ENCODE measurements at regions not wholly inside any gene's neighbourhood (a gene's known extent, or its start where the extent isn't known, plus 50 kb on each side); places are given as distances from the start of the nearest gene placed in this dataset.

DNA sequence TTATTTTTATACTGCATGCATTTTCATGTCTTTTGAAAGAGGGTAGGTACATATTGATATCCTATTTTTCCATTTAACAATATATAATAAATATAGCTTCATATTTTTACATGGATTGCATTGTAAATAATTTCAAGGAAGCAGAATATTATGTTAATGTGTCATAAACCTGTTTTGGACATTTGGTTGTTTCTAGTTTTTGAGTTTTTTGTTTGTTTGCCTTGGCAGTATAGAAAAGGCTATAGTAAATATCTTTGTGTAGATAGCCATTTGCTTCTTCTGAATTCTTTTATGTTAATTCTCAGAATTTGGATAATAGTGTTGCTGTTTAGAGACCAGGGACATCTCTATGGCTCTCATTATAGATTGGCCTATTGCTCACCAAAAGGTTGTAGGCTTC is 645.2 kb downstream of the SLC4A3 start:
- H3K27ac Mint-ChIP-seq = no peak overlapping the region
- H3K9me3 Mint-ChIP-seq = peaks cover 0 to 5% of the 10 kb centered on the region in 2 donors
- DNase-seq (ENCODE audit: low spot score in 2 of 2) (no peak), ATAC-seq (no peak)
- H3K36me3 Mint-ChIP-seq = no peaks in the 10 kb centered on the region

DNA sequence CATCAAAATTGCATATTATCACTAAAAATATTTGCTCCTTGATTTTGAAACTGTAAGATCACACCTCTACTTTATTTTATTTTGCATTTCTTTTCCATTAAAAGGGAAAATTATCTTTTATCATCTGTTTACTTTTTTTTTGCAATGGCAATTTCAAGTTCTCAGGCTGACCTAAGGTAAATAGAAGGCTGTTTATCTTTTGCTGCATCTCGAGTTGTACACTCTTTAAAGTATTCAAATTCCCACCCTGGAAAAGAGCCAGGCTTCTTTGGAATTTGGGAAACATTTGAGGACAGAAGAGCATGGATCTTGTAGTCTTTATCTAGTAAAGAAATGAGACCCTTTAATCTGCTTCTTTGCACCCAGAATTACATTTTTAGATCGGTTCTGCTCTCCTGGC is 645.7 kb downstream of the SLC4A3 start:
- DNase-seq (ENCODE audit: low spot score in 2 of 2) (no peak), ATAC-seq (no peak)
- no peak overlapping the region for H3K27ac Mint-ChIP-seq
- H3K36me3 Mint-ChIP-seq = no peaks in the 10 kb centered on the region
- peaks cover 0 to 5% of the 10 kb centered on the region in 2 donors for H3K9me3 Mint-ChIP-seq

- Mint-ChIP-seq H3K27ac (no peak overlapping the region), H3K36me3 (no peaks in the 10 kb centered on the region), H3K9me3 (peaks cover 4 to 5% of the 10 kb centered on the region in 2 donors)
- ATAC-seq = no peak
- no peak for DNase-seq (ENCODE audit: low spot score in 2 of 2)
These were observed 648.0 kb downstream of the SLC4A3 start for GRCh38 chr2:220275454-220275853.

GRCh38 chr2:220276741-220277444 is 649.5 kb downstream of the SLC4A3 start:
- H3K36me3 Mint-ChIP-seq = no peaks in the 10 kb centered on the region
- ATAC-seq = no peak
- DNase-seq (ENCODE audit: low spot score in 2 of 2) = no peak
- no peak overlapping the region for H3K27ac Mint-ChIP-seq
- H3K9me3 Mint-ChIP-seq = peaks cover 4 to 5% of the 10 kb centered on the region in 2 donors

DNA sequence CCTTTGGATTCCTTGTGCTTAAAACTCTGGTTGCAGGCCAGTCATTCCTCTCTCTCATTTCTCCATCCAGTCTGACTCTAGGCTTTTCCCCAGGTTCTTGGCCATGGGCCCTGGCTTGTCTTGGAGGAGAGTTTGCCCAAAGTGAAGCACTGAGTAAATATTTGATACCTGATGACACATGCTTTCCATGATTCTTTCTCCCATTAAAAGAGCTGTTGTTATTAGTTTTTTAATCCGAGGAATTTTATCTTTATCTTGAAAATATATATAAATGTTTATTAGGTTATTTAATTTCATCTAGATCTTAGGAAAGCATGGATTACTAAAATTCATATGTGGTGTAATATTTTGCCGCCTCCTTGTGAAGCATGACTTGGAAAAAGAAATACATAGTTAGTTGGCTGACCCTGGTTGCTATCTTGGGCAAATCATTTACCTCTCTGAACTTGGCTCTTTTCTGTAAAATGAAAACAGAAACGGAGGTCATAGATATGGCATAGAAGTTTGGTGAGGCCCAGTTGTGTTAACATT is 650.1 kb downstream of the SLC4A3 start:
- peaks cover 4 to 5% of the 10 kb centered on the region in 2 donors for H3K9me3 Mint-ChIP-seq
- H3K27ac Mint-ChIP-seq = no peak overlapping the region
- DNase-seq (ENCODE audit: low spot score in 2 of 2) (no peak), ATAC-seq (no peak)
- no peaks in the 10 kb centered on the region for H3K36me3 Mint-ChIP-seq

DNA sequence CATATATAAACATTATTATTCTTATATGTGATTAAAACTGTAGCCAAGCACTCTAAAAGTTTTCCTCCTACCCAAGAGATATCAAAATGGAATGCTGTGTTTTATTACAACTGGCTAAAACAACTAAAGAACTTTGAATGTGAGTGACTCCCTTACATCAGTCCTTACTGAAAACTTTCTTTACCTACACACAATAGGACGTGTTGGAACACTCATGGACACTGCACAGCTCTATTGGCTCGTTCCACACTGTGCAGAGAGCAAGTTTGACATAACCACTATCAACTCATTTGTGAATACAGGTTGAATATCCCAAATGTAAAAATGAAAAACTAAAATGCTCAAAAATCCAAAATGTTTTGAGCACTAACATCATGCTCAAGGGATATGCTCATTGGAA is 650.6 kb downstream of the SLC4A3 start:
- ATAC-seq (no peak), DNase-seq (ENCODE audit: low spot score in 2 of 2) (no peak)
- H3K9me3 Mint-ChIP-seq = peaks cover 4 to 5% of the 10 kb centered on the region in 2 donors
- H3K36me3 Mint-ChIP-seq = no peaks in the 10 kb centered on the region
- no peak overlapping the region for H3K27ac Mint-ChIP-seq

- no peak overlapping the region for H3K27ac Mint-ChIP-seq
- ATAC-seq (no peak), DNase-seq (ENCODE audit: low spot score in 2 of 2) (no peak)
- H3K36me3 Mint-ChIP-seq = no peaks in the 10 kb centered on the region
- peaks cover 5% of the 10 kb centered on the region in 2 donors for H3K9me3 Mint-ChIP-seq
These were observed 651.9 kb downstream of the SLC4A3 start for GRCh38 chr2:220279372-220279771.

- peaks cover 5 to 8% of the 10 kb centered on the region in 2 donors for H3K9me3 Mint-ChIP-seq
- H3K27ac Mint-ChIP-seq = no peak overlapping the region
- ATAC-seq (no peak), DNase-seq (ENCODE audit: low spot score in 2 of 2) (no peak)
- no peaks in the 10 kb centered on the region for H3K36me3 Mint-ChIP-seq
These were observed 652.4 kb downstream of the SLC4A3 start for GRCh38 chr2:220279840-220280239.

DNA sequence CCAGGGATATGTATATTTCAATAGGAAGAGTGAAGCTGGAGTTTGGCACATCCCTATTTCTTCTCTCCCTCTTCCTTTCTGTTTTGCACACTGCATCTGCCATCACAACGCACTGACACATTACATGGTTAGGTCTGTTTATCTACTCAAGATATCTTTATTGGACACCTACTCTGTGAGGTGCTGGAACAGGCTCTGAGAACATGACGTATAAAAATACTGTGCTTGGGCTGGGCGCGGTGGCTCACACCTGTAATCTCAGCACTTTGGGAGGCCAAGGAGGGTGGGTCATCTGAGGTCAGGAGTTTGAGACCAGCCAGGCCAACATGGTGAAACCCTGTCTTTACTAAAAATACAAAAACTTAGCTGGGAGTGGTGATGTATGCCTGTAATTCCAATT is 653.3 kb downstream of the SLC4A3 start:
- no peak for ATAC-seq
- Mint-ChIP-seq H3K9me3 (peaks cover 5 to 12% of the 10 kb centered on the region in 2 donors), H3K27ac (no peak overlapping the region), H3K36me3 (no peaks in the 10 kb centered on the region)
- no peak for DNase-seq (ENCODE audit: low spot score in 2 of 2)

- ATAC-seq = no peak
- H3K9me3 Mint-ChIP-seq = peaks cover 0 to 15% of the 10 kb centered on the region in 2 donors
These were observed 654.3 kb downstream of the SLC4A3 start for GRCh38 chr2:220281771-220282170.

DNA sequence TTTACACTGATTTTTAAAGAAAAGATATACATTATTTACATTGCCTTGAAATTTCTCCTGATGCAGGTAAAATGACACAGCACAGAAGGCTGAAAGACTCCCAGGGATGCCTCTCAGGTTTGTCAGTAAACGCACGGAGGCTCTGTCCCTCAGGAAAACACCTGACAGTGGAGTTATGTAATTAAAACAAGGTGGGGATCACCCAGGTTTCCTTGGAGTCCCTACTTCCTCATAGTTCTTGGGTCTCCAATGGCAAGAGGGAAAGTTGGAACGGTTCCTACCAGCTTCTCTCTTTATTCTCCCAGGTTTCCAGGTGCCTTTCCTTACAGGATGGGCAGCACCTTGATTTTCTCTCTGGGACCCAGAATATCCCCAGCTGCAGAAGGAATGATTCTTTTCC is 654.8 kb downstream of the SLC4A3 start:
- ATAC-seq = no peak
- H3K27ac Mint-ChIP-seq = no peak overlapping the region
- DNase-seq (ENCODE audit: low spot score in 2 of 2) = no peak
- peaks cover 0 to 15% of the 10 kb centered on the region in 2 donors for H3K9me3 Mint-ChIP-seq
- no peaks in the 10 kb centered on the region for H3K36me3 Mint-ChIP-seq

More at GRCh38 chr2:220281771-220282170, 654.3 kb downstream of the SLC4A3 start:
- no peak overlapping the region for H3K27ac Mint-ChIP-seq
- no peaks in the 10 kb centered on the region for H3K36me3 Mint-ChIP-seq
- no peak for DNase-seq (ENCODE audit: low spot score in 2 of 2)

DNA sequence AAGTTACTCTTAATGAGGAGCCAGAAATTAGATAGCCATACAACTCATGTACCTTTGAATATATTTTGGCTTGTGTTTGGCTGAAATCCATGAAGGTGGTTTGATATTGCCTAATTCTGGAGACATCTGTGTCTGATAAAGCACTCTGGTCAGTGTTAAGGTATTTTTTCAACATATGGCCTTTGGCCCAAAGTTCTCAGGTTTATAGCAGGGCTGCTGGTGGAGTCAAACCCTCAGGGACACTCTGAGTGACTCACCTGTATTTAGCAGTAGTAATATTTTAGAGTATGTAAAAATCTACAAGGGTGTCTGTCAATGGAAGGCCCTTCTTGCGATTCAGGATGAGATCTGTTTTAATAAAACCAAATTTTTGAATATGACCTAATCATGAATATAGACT is 666.5 kb downstream of the SLC4A3 start:
- Mint-ChIP-seq H3K9me3 (peaks cover 0 to 4% of the 10 kb centered on the region in 2 donors), H3K27ac (no peak overlapping the region), H3K36me3 (no peaks in the 10 kb centered on the region)
- ATAC-seq = no peak
- DNase-seq (ENCODE audit: low spot score in 2 of 2) = no peak

- no peak for ATAC-seq
- H3K9me3 Mint-ChIP-seq = peaks cover 3 to 4% of the 10 kb centered on the region in 2 donors
These were observed 668.7 kb downstream of the SLC4A3 start for GRCh38 chr2:220296174-220296573.

GRCh38 chr2:220297093-220297492 is 669.7 kb downstream of the SLC4A3 start:
- no peaks in the 10 kb centered on the region for H3K36me3 Mint-ChIP-seq

More at GRCh38 chr2:220296174-220296573, 668.7 kb downstream of the SLC4A3 start:
- Mint-ChIP-seq H3K36me3 (no peaks in the 10 kb centered on the region), H3K27ac (no peak overlapping the region)
- DNase-seq (ENCODE audit: low spot score in 2 of 2) = no peak

GRCh38 chr2:220300806-220301205 is 673.4 kb downstream of the SLC4A3 start:
- Mint-ChIP-seq H3K27ac (no peak overlapping the region), H3K36me3 (no peaks in the 10 kb centered on the region), H3K9me3 (peaks cover 9% of the 10 kb centered on the region in 2 donors)
- ATAC-seq (no peak), DNase-seq (ENCODE audit: low spot score in 2 of 2) (no peak)

More at GRCh38 chr2:220297093-220297492, 669.7 kb downstream of the SLC4A3 start:
- H3K9me3 Mint-ChIP-seq = peaks cover 4 to 6% of the 10 kb centered on the region in 2 donors
- ATAC-seq (no peak), DNase-seq (ENCODE audit: low spot score in 2 of 2) (no peak)
- H3K27ac Mint-ChIP-seq = no peak overlapping the region

DNA sequence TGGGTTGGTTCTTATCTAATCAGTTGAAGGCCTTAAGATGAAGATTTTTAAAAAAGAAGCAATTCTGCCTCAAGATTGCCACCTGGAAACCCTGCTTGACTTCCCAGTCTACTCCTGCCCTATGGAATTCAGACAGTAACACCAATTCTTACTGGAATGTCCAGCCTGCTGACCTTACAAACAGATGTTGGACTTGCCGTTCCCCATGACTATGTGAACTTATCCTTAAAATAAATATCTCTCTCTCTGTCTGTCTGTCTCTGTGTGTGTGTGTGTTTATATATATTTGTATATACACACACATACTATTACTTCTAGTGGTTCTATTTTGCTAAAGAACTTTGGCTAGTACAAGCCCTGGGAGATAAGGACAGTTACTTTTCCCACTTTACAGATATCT is 675.3 kb downstream of the SLC4A3 start:
- DNase-seq (ENCODE audit: low spot score in 2 of 2) = no peak
- no peak for ATAC-seq
- Mint-ChIP-seq H3K27ac (no peak overlapping the region), H3K36me3 (no peaks in the 10 kb centered on the region), H3K9me3 (peaks cover 9 to 12% of the 10 kb centered on the region in 2 donors)

GRCh38 chr2:220309215-220309614 is 681.8 kb downstream of the SLC4A3 start:
- H3K36me3 Mint-ChIP-seq = no peaks in the 10 kb centered on the region
- no peak for DNase-seq (ENCODE audit: low spot score in 2 of 2)
- H3K9me3 Mint-ChIP-seq = peaks cover 6 to 12% of the 10 kb centered on the region in 2 donors
- no peak overlapping the region for H3K27ac Mint-ChIP-seq
- ATAC-seq = no peak

DNA sequence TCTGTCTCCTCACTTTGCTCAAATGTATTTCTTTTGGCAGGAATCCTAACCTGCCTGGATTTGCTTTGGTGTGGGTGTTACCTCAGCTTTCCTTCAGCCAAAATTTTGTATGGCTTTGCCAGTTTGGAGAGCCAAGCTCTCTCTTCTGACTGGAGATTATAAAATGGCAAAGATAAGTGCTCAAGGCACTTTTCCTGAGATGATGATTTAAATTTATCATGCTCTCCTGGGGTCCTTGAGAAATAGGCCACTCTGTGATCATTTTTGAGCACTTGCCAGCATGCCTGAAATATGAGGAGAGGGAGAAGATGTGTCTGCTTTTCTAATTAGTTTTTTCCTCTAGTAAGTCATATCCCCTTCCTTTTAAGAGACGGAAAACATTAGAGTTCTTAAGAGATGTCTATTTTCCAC is 683.0 kb downstream of the SLC4A3 start:
- H3K27ac Mint-ChIP-seq = no peak overlapping the region
- no peaks in the 10 kb centered on the region for H3K36me3 Mint-ChIP-seq
- no peak for DNase-seq (ENCODE audit: low spot score in 2 of 2)
- ATAC-seq = no peak
- peaks cover 7% of the 10 kb centered on the region in 2 donors for H3K9me3 Mint-ChIP-seq

Measured in activated naive CD4-positive, alpha-beta T cell treated with anti-CD3 and anti-CD28 coated beads, Interleukin-2, amount 50 U/mL, for 72 hours (primary cell).